DND-41 (cell line): ENCODE measurements at regions not wholly inside any gene's neighbourhood (a gene's known extent, or its start where the extent isn't known, plus 50 kb on each side); places are given as distances from the start of the nearest gene placed in this dataset.

ENCODE experiments used
- ATAC-seq: fragments of 200-7000 bp; cut with Tn5 transposase; 3 replicates; pipeline ENCODE4 v1.9.1; 2021; ENCODE audit warnings: low read depth; ENCODE audit not compliant: insufficient read depth
- DNase-seq: peaks from one replicate; pipeline ENCODE4 v3.0.0-alpha.2; 2020
- H2AFZ ChIP-seq: 2 replicates; pipeline ENCODE4 v1.6.0; 2012; ENCODE audit warnings: low read depth, low read length
- H3K27ac ChIP-seq: 2 replicates; pipeline ENCODE4 v1.5.1; 2012; ENCODE audit warnings: low read length, inconsistent platforms
- H3K27me3 ChIP-seq: fragments of 200-600 bp; sonication (generic); 2 replicates; pipeline ENCODE4 v1.6.0; 2012; ENCODE audit warnings: low read length, mild to moderate bottlenecking, inconsistent platforms; ENCODE audit not compliant: insufficient read depth, poor library complexity
- H3K36me3 ChIP-seq: 2 replicates; pipeline ENCODE4 v1.5.1; 2012; ENCODE audit warnings: low read length, inconsistent platforms; ENCODE audit not compliant: insufficient read depth
- H3K4me1 ChIP-seq: 2 replicates; pipeline ENCODE4 v1.5.1; 2012; ENCODE audit warnings: mild to moderate bottlenecking, low read length; ENCODE audit not compliant: insufficient read depth
- H3K4me2 ChIP-seq: 2 replicates; pipeline ENCODE4 v1.6.0; 2012; ENCODE audit warnings: mild to moderate bottlenecking, moderate library complexity, low read length, inconsistent platforms; ENCODE audit not compliant: insufficient read depth
- H3K4me3 ChIP-seq, 2 experiments: fragments of 200-600 bp in 1 of 2; shearing (Covaris generic) in 1 of 2; 2 replicates each; pipeline ENCODE4 v1.5.1; 2012 to 2016; ENCODE audit warnings: inconsistent platforms in 2 of 2, low read length in 2 of 2, mild to moderate bottlenecking in 2 of 2, low read depth in 1 of 2, moderate library complexity in 1 of 2
- H3K79me2 ChIP-seq: 2 replicates; pipeline ENCODE4 v1.6.0; 2012; ENCODE audit warnings: low read length, inconsistent platforms; ENCODE audit not compliant: insufficient read depth
- H3K9ac ChIP-seq: 2 replicates; pipeline ENCODE4 v1.6.0; 2012; ENCODE audit warnings: low read depth, mild to moderate bottlenecking, inconsistent platforms, low read length, moderate library complexity
- H3K9me3 ChIP-seq: 2 replicates; pipeline ENCODE4 v1.5.1; 2012; ENCODE audit warnings: low read length, moderate library complexity, mild to moderate bottlenecking, inconsistent platforms; ENCODE audit not compliant: insufficient read depth, severe bottlenecking
- H4K20me1 ChIP-seq: 2 replicates; pipeline ENCODE4 v1.6.0; 2012; ENCODE audit warnings: low read length; ENCODE audit not compliant: insufficient read depth
- EZH2 ChIP-seq: IDR thresholded peaks from 3 replicates; pipeline ENCODE4 v1.6.1; 2012; ENCODE audit warnings: borderline replicate concordance, low read depth, mild to moderate bottlenecking, moderate library complexity, low read length, inconsistent platforms; ENCODE audit not compliant: severe bottlenecking
- TF ChIP-seq, protein P1 (sequence below): IDR thresholded peaks from 2 replicates; pipeline ENCODE4 v1.5.1; 2012; ENCODE audit warnings: borderline replicate concordance, low read length, moderate library complexity, mild to moderate bottlenecking; ENCODE audit not compliant: poor library complexity, severe bottlenecking; ENCODE audit errors: extremely low read depth

GRCh38 chr3:28743271-28743670 is 394.6 kb upstream of the AZI2 start:
- H4K20me1 ChIP-seq = no peaks in the 10 kb centered on the region

DNA sequence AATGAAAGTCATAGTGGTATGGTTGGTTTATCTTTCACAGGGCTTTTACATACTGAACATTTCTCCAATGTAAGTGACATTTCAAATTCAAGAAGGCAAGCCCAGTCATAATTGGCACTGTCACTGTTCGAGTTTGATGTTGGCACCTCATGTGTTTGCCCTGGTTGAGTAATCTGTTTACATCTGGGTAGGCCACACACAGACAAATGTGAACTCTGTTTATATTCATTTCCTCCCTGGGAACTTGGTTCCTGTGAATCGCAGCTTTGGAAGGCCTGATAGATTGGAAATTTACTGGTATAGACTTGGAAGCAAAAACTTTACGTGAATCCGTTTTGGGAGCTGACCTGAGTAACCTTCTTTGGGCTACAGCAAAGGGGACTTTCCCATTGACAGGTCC is 395.2 kb upstream of the AZI2 start:
- H2AFZ ChIP-seq = no peak overlapping the region
- no peak overlapping the region for H3K4me3 ChIP-seq
- H4K20me1 ChIP-seq = no peaks in the 10 kb centered on the region
- no peak for DNase-seq
- no peak overlapping the region for H3K9ac ChIP-seq
- ATAC-seq = no peak
- no peaks in the 10 kb centered on the region for H3K36me3 ChIP-seq
- no peaks in the 10 kb centered on the region for H3K4me1 ChIP-seq
- no peak overlapping the region for H3K27ac ChIP-seq
- H3K27me3 ChIP-seq = no peaks in the 10 kb centered on the region
- no peak overlapping the region for H3K4me2 ChIP-seq
- H3K9me3 ChIP-seq = no peaks in the 10 kb centered on the region
- TF ChIP-seq, protein P1, sequence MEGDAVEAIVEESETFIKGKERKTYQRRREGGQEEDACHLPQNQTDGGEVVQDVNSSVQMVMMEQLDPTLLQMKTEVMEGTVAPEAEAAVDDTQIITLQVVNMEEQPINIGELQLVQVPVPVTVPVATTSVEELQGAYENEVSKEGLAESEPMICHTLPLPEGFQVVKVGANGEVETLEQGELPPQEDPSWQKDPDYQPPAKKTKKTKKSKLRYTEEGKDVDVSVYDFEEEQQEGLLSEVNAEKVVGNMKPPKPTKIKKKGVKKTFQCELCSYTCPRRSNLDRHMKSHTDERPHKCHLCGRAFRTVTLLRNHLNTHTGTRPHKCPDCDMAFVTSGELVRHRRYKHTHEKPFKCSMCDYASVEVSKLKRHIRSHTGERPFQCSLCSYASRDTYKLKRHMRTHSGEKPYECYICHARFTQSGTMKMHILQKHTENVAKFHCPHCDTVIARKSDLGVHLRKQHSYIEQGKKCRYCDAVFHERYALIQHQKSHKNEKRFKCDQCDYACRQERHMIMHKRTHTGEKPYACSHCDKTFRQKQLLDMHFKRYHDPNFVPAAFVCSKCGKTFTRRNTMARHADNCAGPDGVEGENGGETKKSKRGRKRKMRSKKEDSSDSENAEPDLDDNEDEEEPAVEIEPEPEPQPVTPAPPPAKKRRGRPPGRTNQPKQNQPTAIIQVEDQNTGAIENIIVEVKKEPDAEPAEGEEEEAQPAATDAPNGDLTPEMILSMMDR = no peak
- TF ChIP-seq EZH2 = no peak
- H3K79me2 ChIP-seq = no peaks in the 10 kb centered on the region

More at GRCh38 chr3:28743271-28743670, 394.6 kb upstream of the AZI2 start:
- H3K9me3 ChIP-seq = no peaks in the 10 kb centered on the region
- H2AFZ ChIP-seq = no peak overlapping the region
- ATAC-seq (no peak), DNase-seq (no peak)
- H3K27me3 ChIP-seq = no peaks in the 10 kb centered on the region
- no peak overlapping the region for H3K4me3 ChIP-seq
- H3K9ac ChIP-seq = no peak overlapping the region
- no peak overlapping the region for H3K27ac ChIP-seq
- no peaks in the 10 kb centered on the region for H3K36me3 ChIP-seq
- H3K4me1 ChIP-seq = no peaks in the 10 kb centered on the region
- no peak overlapping the region for H3K4me2 ChIP-seq
- H3K79me2 ChIP-seq = no peaks in the 10 kb centered on the region
- TF ChIP-seq, protein P1 = no peak
- TF ChIP-seq EZH2 = no peak

- Histone ChIP-seq H2AFZ (no peak overlapping the region), H3K4me3 (no peak overlapping the region), H3K27ac (no peak overlapping the region), H4K20me1 (no peaks in the 10 kb centered on the region), H3K9me3 (peaks cover 5% of the 10 kb centered on the region), H3K4me2 (no peak overlapping the region), H3K4me1 (no peaks in the 10 kb centered on the region), H3K27me3 (no peaks in the 10 kb centered on the region), H3K79me2 (no peaks in the 10 kb centered on the region), H3K9ac (no peak overlapping the region), H3K36me3 (no peaks in the 10 kb centered on the region)
- ATAC-seq (no peak), DNase-seq (no peak)
- TF ChIP-seq EZH2 = no peak
- TF ChIP-seq, protein P1 = no peak
Observed at GRCh38 chr3:28745436-28745835, 396.8 kb upstream of the AZI2 start.
